ENCODE measurements at regions not wholly inside any gene's neighbourhood (a gene's known extent, or its start where the extent isn't known, plus 50 kb on each side); places are given as distances from the start of the nearest gene placed in this dataset.
"Not testable (repeated sequence)": the region's sequence is repeated elsewhere in the genome, so short reads cannot be mapped to it uniquely, and the experiment has no call there.

GRCh38 chr12:126898562-126898961 lies 1368.4 kb upstream of the TMEM132C start:
- FAIRE-seq: no peak

- no peak for FAIRE-seq
These were observed 1366.8 kb upstream of the TMEM132C start for GRCh38 chr12:126899926-126900792.

- no peak for FAIRE-seq
These were observed 1363.7 kb upstream of the TMEM132C start for GRCh38 chr12:126903027-126903876.

GRCh38 chr12:126905752-126906151 lies 1361.2 kb upstream of the TMEM132C start:
- FAIRE-seq: no peak

GRCh38 chr12:126907900-126908764 lies 1358.8 kb upstream of the TMEM132C start:
- no peak for FAIRE-seq

GRCh38 chr12:126908765-126909142 lies 1358.2 kb upstream of the TMEM132C start:
- FAIRE-seq: no peak

- FAIRE-seq: no peak
These were observed 1356.4 kb upstream of the TMEM132C start for GRCh38 chr12:126910570-126910969.

- no peak for FAIRE-seq
These were observed 1354.9 kb upstream of the TMEM132C start for GRCh38 chr12:126912111-126912510.

GRCh38 chr12:126914170-126914793 lies 1352.7 kb upstream of the TMEM132C start:
- FAIRE-seq: no peak

GRCh38 chr12:126915309-126915708 lies 1351.7 kb upstream of the TMEM132C start:
- no peak for FAIRE-seq

GRCh38 chr12:126926023-126926594 lies 1340.9 kb upstream of the TMEM132C start:
- no peak for FAIRE-seq

- no peak for FAIRE-seq
These were observed 1336.7 kb upstream of the TMEM132C start for GRCh38 chr12:126930234-126930633.

- no peak for FAIRE-seq
These were observed 1334.8 kb upstream of the TMEM132C start for GRCh38 chr12:126932156-126932555.

GRCh38 chr12:126935435-126935834 lies 1331.5 kb upstream of the TMEM132C start:
- no peak for FAIRE-seq

- no peak for FAIRE-seq
These were observed 1330.7 kb upstream of the TMEM132C start for GRCh38 chr12:126936181-126936851.

GRCh38 chr12:126937431-126937830 lies 1329.5 kb upstream of the TMEM132C start:
- no peak for FAIRE-seq

- no peak for FAIRE-seq
These were observed 1322.3 kb upstream of the TMEM132C start for GRCh38 chr12:126944684-126945083.

- FAIRE-seq: not testable (repeated sequence)
These were observed 1320.0 kb upstream of the TMEM132C start for GRCh38 chr12:126946958-126947357.

GRCh38 chr12:126949558-126949957 lies 1317.4 kb upstream of the TMEM132C start:
- no peak for FAIRE-seq

GRCh38 chr12:126950266-126950665 lies 1316.7 kb upstream of the TMEM132C start:
- FAIRE-seq: no peak

Measured in colon (tissue), 2 donors.